Naive thymus-derived CD8-positive, alpha-beta T cell (primary cell): ENCODE measurements at regions not wholly inside any gene's neighbourhood (a gene's known extent, or its start where the extent isn't known, plus 50 kb on each side); places are given as distances from the start of the nearest gene placed in this dataset.
"Not testable (repeated sequence)": the region's sequence is repeated elsewhere in the genome, so short reads cannot be mapped to it uniquely, and the experiment has no call there.

ENCODE experiments used
- ATAC-seq, 2 donors: fragments of 150-1000 bp; cut with Tn5 transposase in 1 of 2; sonication (Bioruptor Pico), chemical (Tn5 transposase) in 1 of 2; 1 replicate in 1 of 2; 2 replicates in 1 of 2; pipeline ENCODE4 v1.10.0; 2021; ENCODE audit warnings: mild to moderate bottlenecking in 2 of 2, moderate library complexity in 2 of 2
- POLR2A ChIA-PET: fragments of 350-600 bp; sonication (Branson Sonifier 250); formaldehyde crosslinking; loops from one replicate; lab custom pipeline; 2021; ENCODE audit warnings: antibody characterized with exemption; lab: Charles Lee
- DNase-seq, 10 donors: peaks; one replicate each; pipeline versions ENCODE4 v3.0.0 to v3.0.0-alpha.2; 2020 to 2022
- H3K27ac Mint-ChIP-seq, 10 donors: one replicate each; pipeline ENCODE4 v1.8.0; 2020 to 2022; ENCODE audit warnings: mild to moderate bottlenecking in 10 of 10, mixed read lengths in 10 of 10, moderate library complexity in 4 of 10, inconsistent platforms in 1 of 10
- H3K27me3 Mint-ChIP-seq, 5 donors: one replicate each; pipeline ENCODE4 v1.8.0; 2021 to 2022; ENCODE audit warnings: mixed read lengths in 5 of 5
- H3K36me3 Mint-ChIP-seq, 3 donors: one replicate each; pipeline ENCODE4 v1.8.0; 2020 to 2022; ENCODE audit warnings: mixed read lengths in 3 of 3, mild to moderate bottlenecking in 2 of 3, inconsistent platforms in 1 of 3
- H3K4me1 Mint-ChIP-seq, 4 donors: one replicate each; pipeline ENCODE4 v1.8.0; 2021 to 2022; ENCODE audit warnings: mixed read lengths in 4 of 4
- H3K4me3 Mint-ChIP-seq, 10 donors: one replicate each; pipeline ENCODE4 v1.8.0; 2020 to 2022; ENCODE audit warnings: mild to moderate bottlenecking in 10 of 10, mixed read lengths in 10 of 10, moderate library complexity in 6 of 10, inconsistent platforms in 1 of 10
- H3K9me3 Mint-ChIP-seq, 9 donors: one replicate each; pipeline ENCODE4 v1.8.0; 2020 to 2022; ENCODE audit warnings: mixed read lengths in 9 of 9, mild to moderate bottlenecking in 3 of 9, inconsistent platforms in 1 of 9, moderate library complexity in 1 of 9

GRCh38 chr15:35271371-35272043, 186.4 kb upstream of the NANOGP8 start:
- no peak overlapping the region for H3K4me3 Mint-ChIP-seq
- peaks cover 4 to 38% (median 21%) of the 10 kb centered on the region in 9 donors for H3K9me3 Mint-ChIP-seq
- no peak overlapping the region for H3K27ac Mint-ChIP-seq
- ATAC-seq (no peak), DNase-seq (no peak)
- POLR2A ChIA-PET: no interaction called here
- no peaks in the 10 kb centered on the region for H3K4me1 Mint-ChIP-seq
- H3K27me3 Mint-ChIP-seq: no peaks in the 10 kb centered on the region
- H3K36me3 Mint-ChIP-seq: peaks cover 0 to 10% (median 0%) of the 10 kb centered on the region in 3 donors

DNA sequence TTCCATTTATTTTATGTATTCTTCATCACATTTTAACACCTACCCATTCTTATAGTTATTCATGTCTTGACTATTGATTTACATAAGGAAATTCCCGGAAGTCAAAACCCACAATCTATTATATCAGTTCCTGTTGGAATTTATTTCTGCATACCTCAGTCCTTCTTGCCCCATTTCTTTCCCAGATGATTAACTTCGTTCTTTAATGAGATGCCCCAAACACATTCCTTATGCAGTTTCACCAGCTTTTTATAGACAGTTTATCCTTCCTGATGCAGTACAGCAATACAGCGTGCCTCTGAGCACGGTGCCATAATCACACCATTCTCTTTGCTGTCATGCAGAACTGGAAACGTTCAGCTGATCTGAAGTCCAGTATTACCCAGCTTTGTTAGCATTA, 175.8 kb upstream of the NANOGP8 start:
- Mint-ChIP-seq H3K4me3 (no peak overlapping the region), H3K9me3 (peaks cover 0 to 2% (median 0%) of the 10 kb centered on the region in 9 donors), H3K27me3 (no peaks in the 10 kb centered on the region), H3K27ac (no peak overlapping the region), H3K36me3 (no peaks in the 10 kb centered on the region), H3K4me1 (no peaks in the 10 kb centered on the region)
- ATAC-seq (no peak), DNase-seq (no peak)
- POLR2A ChIA-PET: no interaction called here

DNA sequence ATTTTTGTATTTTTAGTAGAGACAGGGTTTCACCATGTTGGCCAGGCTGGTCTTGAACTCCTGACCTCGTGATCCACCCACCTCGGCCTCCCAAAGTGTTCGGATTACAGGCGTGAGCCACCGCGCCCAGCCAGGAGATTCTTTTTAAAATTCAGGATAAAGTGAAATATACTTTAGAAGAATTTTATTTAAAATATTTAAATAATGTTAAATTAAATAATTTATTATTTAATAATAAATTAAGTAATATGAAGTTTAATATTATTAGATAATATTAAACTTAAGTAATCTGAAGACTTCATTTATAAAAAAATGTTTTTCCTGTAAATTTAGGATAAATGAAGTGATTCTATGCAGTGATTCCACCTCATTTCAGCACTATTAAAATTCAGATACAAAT, 175.2 kb upstream of the NANOGP8 start:
- not testable (repeated sequence) for H3K36me3 Mint-ChIP-seq, H3K27ac Mint-ChIP-seq
- POLR2A ChIA-PET: interaction anchor here (0.6 kb wide), 1 partner anchor 78 kb away, joined by 6 read pairs; no protein-coding TSS in a partner anchor

DNA sequence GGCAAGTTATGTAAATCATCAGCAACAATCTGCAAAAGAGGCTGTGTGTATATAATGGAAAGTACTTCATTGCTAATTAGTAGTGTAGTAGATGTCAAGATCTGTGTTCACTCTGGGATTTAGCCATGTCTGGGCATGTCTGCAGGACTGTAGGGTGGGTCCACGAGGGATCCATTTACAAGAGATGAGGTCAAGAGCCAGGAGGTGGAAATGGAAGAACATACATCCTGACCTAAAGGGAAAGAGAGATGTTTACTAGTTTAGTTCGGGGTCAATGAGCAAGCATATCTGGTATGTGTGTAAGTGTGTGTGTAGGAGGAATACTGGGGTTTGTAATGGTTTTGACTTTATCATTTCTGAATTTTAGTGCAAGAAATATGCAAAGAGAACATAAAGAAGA, 171.5 kb upstream of the NANOGP8 start:
- peaks cover 0 to under 1% (median 0%) of the 10 kb centered on the region in 4 donors for H3K4me1 Mint-ChIP-seq
- H3K9me3 Mint-ChIP-seq: peaks cover 0 to under 1% (median 0%) of the 10 kb centered on the region in 9 donors
- DNase-seq (no peak), ATAC-seq (no peak)
- no peak overlapping the region for H3K27ac Mint-ChIP-seq
- H3K4me3 Mint-ChIP-seq: no peak overlapping the region
- POLR2A ChIA-PET: no interaction called here
- H3K36me3 Mint-ChIP-seq: no peaks in the 10 kb centered on the region
- H3K27me3 Mint-ChIP-seq: peaks cover 0 to under 1% (median 0%) of the 10 kb centered on the region in 5 donors

More for the DNA sequence above, 175.2 kb upstream of the NANOGP8 start:
- not testable (repeated sequence) for DNase-seq, H3K4me3 Mint-ChIP-seq, ATAC-seq, H3K4me1 Mint-ChIP-seq, H3K27me3 Mint-ChIP-seq, H3K9me3 Mint-ChIP-seq

DNA sequence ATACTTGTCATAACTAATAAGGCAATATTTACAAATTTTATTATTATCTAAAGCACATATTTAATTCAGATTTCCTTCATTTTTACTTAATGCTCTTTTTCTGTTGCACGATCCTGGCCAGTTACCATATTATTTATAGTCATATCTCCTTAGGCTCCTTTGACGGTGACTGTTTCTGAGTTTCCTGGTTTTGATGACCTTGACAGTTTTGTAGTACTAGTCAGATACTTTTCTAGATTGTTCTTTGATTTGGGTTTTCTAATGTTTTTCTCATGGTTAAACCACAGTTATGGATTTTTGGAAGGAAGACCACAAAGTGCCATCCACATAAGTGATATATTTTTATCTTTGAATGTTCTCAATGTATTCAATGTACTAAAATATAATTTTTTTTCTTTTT, 171.0 kb upstream of the NANOGP8 start:
- Mint-ChIP-seq H3K9me3 (peaks cover 0 to 2% (median 0%) of the 10 kb centered on the region in 9 donors), H3K27me3 (peaks cover 0 to 4% (median 0%) of the 10 kb centered on the region in 5 donors), H3K4me1 (peaks cover 0 to 4% (median 0%) of the 10 kb centered on the region in 4 donors), H3K27ac (no peak overlapping the region), H3K4me3 (no peak overlapping the region), H3K36me3 (no peaks in the 10 kb centered on the region)
- POLR2A ChIA-PET: no interaction called here
- DNase-seq (no peak), ATAC-seq (no peak)

- POLR2A ChIA-PET, H3K27ac Mint-ChIP-seq, H3K4me3 Mint-ChIP-seq, ATAC-seq, H3K27me3 Mint-ChIP-seq, DNase-seq, H3K9me3 Mint-ChIP-seq, H3K4me1 Mint-ChIP-seq, H3K36me3 Mint-ChIP-seq: not testable (repeated sequence)
Observed at GRCh38 chr15:35254908-35255307, 169.8 kb upstream of the NANOGP8 start.

- Mint-ChIP-seq H3K27ac (no peak overlapping the region), H3K4me3 (no peak overlapping the region), H3K4me1 (peaks cover 0 to 4% (median 0%) of the 10 kb centered on the region in 4 donors), H3K27me3 (peaks cover 0 to 4% (median 0%) of the 10 kb centered on the region in 5 donors), H3K36me3 (no peaks in the 10 kb centered on the region), H3K9me3 (peaks cover 0 to 2% (median 0%) of the 10 kb centered on the region in 9 donors)
- no peak for ATAC-seq
- POLR2A ChIA-PET: no interaction called here
- no peak for DNase-seq
Observed at GRCh38 chr15:35254062-35254461, 169.0 kb upstream of the NANOGP8 start.

DNA sequence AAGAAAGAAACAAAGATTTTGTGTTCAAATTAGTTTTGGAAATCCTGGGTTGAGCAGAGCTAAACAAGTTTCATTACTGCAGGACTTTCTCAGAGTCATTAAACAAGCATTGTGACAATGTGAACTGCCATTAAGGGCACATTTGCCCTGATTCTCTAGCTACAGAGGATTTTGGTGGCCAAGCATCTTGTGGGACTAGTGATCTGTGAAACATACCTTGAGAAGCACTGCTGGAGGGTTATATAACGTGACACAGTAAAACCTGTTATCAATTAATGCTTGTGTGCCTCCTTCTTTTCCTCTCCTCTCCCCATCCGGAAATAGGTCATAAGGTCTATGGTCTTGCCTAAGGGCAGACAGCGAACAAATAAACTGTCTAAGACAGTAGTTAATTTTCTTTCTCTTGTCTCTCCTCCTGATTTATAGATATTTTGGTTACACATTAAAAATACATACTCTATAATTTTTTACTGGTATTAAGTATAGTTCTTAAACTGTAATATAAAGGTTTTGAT, 167.3 kb upstream of the NANOGP8 start:
- Mint-ChIP-seq H3K27ac (no peak overlapping the region), H3K9me3 (peaks cover 0 to 2% (median 0%) of the 10 kb centered on the region in 9 donors), H3K36me3 (no peaks in the 10 kb centered on the region), H3K4me3 (no peak overlapping the region), H3K4me1 (peaks cover 0 to 4% (median 0%) of the 10 kb centered on the region in 4 donors), H3K27me3 (peaks cover 0 to 4% (median 0%) of the 10 kb centered on the region in 5 donors)
- POLR2A ChIA-PET: no interaction called here
- no peak for ATAC-seq
- no peak for DNase-seq

DNA sequence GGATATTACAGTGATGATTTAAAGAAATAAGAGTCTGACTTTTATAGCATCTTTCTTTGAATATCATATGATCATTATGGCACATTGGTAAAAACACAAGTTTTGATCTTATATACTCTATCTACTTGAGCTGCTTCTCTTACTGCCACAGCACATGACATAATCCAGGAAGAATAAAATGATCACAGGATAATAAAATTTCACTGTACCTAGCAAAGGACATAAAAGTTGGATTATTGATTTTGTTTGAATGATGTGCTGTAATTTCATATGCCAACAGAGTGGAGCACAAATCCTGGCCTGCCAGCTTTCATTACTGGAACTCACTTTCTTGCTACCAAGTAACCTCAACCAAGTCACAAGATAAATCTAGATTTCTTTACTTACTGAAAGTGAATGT, 162.1 kb upstream of the NANOGP8 start:
- peaks cover 0 to 4% (median 0%) of the 10 kb centered on the region in 4 donors for H3K4me1 Mint-ChIP-seq
- DNase-seq: no peak
- H3K4me3 Mint-ChIP-seq: no peak overlapping the region
- no peak overlapping the region for H3K27ac Mint-ChIP-seq
- no peak for ATAC-seq
- H3K9me3 Mint-ChIP-seq: peaks cover 0 to 2% (median 0%) of the 10 kb centered on the region in 9 donors
- POLR2A ChIA-PET: no interaction called here
- H3K27me3 Mint-ChIP-seq: peaks cover 0 to 4% (median 0%) of the 10 kb centered on the region in 5 donors
- peaks cover 0 to 4% (median 0%) of the 10 kb centered on the region in 3 donors for H3K36me3 Mint-ChIP-seq

DNA sequence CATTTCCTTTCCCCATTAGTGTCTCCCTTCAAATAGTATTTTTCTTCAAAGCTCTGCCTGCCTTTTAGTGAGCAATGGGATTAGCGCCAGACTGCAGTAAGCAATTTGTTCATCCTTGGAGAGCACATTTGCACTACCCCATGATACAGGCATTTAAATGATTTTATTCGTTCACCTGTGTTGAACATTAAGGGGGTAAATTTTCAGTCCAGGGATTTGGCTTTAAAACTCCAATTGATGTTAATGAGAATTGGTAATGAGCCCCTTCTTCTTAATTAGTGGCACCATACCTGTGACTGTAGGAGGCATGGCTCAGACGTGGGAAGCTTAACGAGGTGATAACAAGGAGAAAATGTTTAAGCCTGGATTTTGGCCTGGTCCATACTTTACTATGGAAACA, 161.4 kb upstream of the NANOGP8 start:
- POLR2A ChIA-PET: no interaction called here
- Mint-ChIP-seq H3K27me3 (peaks cover 0 to 2% (median 0%) of the 10 kb centered on the region in 5 donors), H3K4me1 (peaks cover 0 to 2% (median 0%) of the 10 kb centered on the region in 4 donors), H3K4me3 (no peak overlapping the region), H3K9me3 (peaks cover 0 to 3% (median 0%) of the 10 kb centered on the region in 9 donors), H3K27ac (no peak overlapping the region), H3K36me3 (peaks cover 0 to 4% (median 0%) of the 10 kb centered on the region in 3 donors)
- ATAC-seq (no peak), DNase-seq (no peak)

DNA sequence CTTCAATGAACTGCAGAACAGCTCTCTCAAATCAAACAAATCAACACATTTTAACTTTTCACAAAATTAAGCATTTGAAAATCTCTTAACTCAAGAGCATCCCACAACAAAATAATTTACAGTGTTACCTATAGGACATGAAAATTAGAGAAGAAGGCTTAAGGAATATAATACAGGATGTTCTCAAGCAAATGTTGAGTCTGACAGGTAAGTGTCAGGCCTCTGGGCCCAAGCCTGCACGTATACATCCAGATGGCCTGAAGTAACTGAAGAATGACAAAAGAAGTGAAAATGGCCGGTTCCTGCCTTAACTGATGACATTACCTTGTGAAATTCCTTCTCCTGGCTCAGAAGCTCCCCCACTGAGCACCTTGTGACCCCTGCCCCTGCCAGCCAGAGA, 160.6 kb upstream of the NANOGP8 start:
- H3K27ac Mint-ChIP-seq, H3K4me1 Mint-ChIP-seq, POLR2A ChIA-PET, H3K36me3 Mint-ChIP-seq, H3K9me3 Mint-ChIP-seq, ATAC-seq, H3K27me3 Mint-ChIP-seq, DNase-seq, H3K4me3 Mint-ChIP-seq: not testable (repeated sequence)

GRCh38 chr15:35244227-35244626, 159.1 kb upstream of the NANOGP8 start:
- H3K4me1 Mint-ChIP-seq: no peaks in the 10 kb centered on the region
- peaks cover 0 to 5% (median 0%) of the 10 kb centered on the region in 9 donors for H3K9me3 Mint-ChIP-seq
- ATAC-seq: no peak
- no peak for DNase-seq
- peaks cover 0 to 4% (median 0%) of the 10 kb centered on the region in 3 donors for H3K36me3 Mint-ChIP-seq
- no peak overlapping the region for H3K4me3 Mint-ChIP-seq
- POLR2A ChIA-PET: no interaction called here
- H3K27me3 Mint-ChIP-seq: no peaks in the 10 kb centered on the region
- no peak overlapping the region for H3K27ac Mint-ChIP-seq

- H3K27ac Mint-ChIP-seq: no peak overlapping the region
- no peaks in the 10 kb centered on the region for H3K4me1 Mint-ChIP-seq
- H3K4me3 Mint-ChIP-seq: no peak overlapping the region
- peaks cover 0 to 5% (median 0%) of the 10 kb centered on the region in 9 donors for H3K9me3 Mint-ChIP-seq
- peaks cover 0 to 4% (median 0%) of the 10 kb centered on the region in 3 donors for H3K36me3 Mint-ChIP-seq
- POLR2A ChIA-PET: no interaction called here
- no peaks in the 10 kb centered on the region for H3K27me3 Mint-ChIP-seq
- ATAC-seq: no peak
- no peak for DNase-seq
Observed at GRCh38 chr15:35243758-35244157, 158.7 kb upstream of the NANOGP8 start.
